ENCODE measurements at regions not wholly inside any gene's neighbourhood (a gene's known extent, or its start where the extent isn't known, plus 50 kb on each side); places are given as distances from the start of the nearest gene placed in this dataset.

DNA sequence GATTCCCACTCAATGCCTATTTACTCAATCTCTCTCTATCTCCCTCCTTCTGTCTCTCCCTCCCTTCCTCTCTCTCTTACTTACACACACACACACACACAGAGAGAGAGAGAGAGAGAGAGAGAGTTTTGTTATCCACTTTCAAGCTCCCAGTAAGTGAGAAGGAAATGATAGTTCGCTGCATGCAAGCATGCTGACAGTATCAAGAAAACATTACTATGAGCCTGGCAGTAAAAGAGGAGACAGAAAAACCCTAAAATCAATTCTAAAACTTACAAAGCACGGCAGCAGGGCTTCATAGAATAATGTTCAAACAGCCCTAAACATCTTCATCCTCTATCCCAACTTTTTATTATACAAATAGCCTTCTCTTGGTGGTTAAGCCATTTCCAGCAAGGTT, 171.9 kb downstream of the FOXO1 start:
- intact Hi-C loops (cut with DNase I): no loop called here
- Histone ChIP-seq H3K36me3 (no peaks in the 10 kb centered on the region), H3K27ac (no peak overlapping the region), H3K9ac (ENCODE audit: low read depth in 2 of 2, low read length in 2 of 2) (no peak overlapping the region), H3K27me3 (no peaks in the 10 kb centered on the region), H3K4me1 (no peaks in the 10 kb centered on the region), H3K4me3 (no peak overlapping the region), H3K9me3 (no peaks in the 10 kb centered on the region)
- no peak for DNase-seq
- TF ChIP-seq, protein P1, sequence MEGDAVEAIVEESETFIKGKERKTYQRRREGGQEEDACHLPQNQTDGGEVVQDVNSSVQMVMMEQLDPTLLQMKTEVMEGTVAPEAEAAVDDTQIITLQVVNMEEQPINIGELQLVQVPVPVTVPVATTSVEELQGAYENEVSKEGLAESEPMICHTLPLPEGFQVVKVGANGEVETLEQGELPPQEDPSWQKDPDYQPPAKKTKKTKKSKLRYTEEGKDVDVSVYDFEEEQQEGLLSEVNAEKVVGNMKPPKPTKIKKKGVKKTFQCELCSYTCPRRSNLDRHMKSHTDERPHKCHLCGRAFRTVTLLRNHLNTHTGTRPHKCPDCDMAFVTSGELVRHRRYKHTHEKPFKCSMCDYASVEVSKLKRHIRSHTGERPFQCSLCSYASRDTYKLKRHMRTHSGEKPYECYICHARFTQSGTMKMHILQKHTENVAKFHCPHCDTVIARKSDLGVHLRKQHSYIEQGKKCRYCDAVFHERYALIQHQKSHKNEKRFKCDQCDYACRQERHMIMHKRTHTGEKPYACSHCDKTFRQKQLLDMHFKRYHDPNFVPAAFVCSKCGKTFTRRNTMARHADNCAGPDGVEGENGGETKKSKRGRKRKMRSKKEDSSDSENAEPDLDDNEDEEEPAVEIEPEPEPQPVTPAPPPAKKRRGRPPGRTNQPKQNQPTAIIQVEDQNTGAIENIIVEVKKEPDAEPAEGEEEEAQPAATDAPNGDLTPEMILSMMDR (IDR thresholded peaks at IDR 0.05): no peak

DNA sequence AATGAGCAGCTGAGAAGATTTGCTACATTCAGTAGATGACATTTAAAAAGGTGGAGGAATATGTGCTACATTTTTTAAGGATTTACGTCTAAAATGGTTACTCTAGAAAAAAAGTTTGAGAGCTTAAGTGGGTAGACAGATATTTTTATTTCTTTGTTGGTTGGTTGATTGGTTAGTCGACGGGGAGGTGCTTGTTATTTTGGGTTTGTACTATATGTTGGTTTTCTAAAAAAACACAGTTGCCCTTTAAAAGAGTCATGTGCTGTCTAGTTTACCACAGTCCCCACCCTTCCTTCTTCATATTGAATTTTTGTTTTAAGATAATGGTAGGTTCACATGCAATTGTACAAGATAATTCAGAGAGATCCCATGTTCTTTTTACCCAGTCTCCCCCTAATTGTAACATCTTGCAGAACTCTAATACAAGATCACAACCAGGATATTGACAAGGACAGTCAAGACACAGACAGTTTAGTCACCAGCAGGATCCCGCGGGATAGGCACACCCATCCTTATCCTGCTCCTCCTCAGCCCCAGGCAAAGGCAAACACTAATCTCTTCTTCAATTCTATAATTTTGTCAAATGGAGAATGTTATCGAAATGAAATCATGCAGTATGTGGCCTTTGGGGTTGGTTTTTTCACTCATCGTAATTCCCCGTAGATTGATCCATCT, 171.4 kb downstream of the FOXO1 start:
- H3K4me1 ChIP-seq: no peaks in the 10 kb centered on the region
- TF ChIP-seq, protein P1 (IDR thresholded peaks at IDR 0.05): no peak
- H3K27ac ChIP-seq: no peak overlapping the region
- no peaks in the 10 kb centered on the region for H3K36me3 ChIP-seq
- H3K27me3 ChIP-seq: no peaks in the 10 kb centered on the region
- intact Hi-C loops (cut with DNase I): no loop called here
- H3K4me3 ChIP-seq: no peak overlapping the region
- H3K9ac ChIP-seq (ENCODE audit: low read depth in 2 of 2, low read length in 2 of 2): no peak overlapping the region
- DNase-seq: no peak
- no peaks in the 10 kb centered on the region for H3K9me3 ChIP-seq

DNA sequence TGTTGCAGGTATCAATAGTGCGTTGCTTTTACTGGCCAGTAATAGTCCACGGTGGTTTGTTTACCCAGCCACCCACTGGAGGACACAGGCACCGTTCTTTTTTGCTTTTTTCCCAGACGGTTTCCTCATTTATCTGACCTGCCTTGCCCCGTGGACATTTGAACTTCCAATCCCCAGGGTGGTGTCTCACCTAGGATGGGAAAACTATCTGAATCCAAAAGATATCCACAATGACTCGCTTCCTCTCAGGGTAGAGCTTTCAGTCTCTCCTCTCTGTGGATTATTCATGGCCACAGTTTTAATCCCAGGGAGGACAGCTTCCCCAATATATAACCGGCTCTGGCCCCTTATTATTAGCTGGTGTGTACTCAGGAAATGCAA, 170.8 kb downstream of the FOXO1 start:
- Histone ChIP-seq H3K27ac (no peak overlapping the region), H3K4me3 (no peak overlapping the region), H3K9ac (ENCODE audit: low read depth in 2 of 2, low read length in 2 of 2) (no peak overlapping the region), H3K36me3 (no peaks in the 10 kb centered on the region), H3K9me3 (no peaks in the 10 kb centered on the region), H3K27me3 (no peaks in the 10 kb centered on the region), H3K4me1 (no peaks in the 10 kb centered on the region)
- intact Hi-C loops (cut with DNase I): no loop called here
- DNase-seq: no peak
- TF ChIP-seq, protein P1 (IDR thresholded peaks at IDR 0.05): no peak

DNA sequence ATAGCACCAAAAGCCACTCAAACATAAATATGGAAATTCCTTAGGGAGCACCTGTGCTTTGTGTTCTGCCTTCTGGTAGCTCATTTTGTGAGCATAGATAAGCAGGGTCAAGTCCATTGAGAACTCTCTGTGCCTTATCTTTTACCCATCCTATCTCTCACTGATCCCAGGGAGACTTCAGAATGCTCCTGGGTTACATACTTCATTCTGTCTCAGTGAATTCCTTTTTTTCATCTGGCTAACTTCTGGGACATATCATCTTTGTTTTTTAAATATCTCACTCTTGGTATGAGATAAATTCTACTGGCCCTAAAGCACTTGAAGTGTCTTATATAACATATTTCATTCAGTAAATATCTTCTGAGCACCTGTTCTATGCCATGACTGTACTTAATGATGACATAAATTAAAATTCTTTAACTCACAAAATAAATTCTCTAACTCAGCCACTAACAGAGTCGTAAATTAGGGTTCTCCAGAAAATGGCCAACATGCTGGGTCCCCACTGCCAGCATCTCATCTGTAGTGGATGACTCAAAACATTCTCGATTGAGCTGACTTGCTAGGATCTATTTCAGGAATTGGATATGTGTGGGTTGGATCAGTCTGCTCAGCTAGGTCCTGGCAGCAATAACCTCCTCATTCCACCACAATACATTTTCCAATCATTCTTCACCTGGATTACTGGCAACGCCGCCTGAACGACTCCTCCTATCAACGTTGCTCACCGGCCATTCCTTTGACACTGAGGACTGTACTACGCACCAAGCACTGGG, 170.2 kb downstream of the FOXO1 start:
- Histone ChIP-seq H3K27me3 (no peaks in the 10 kb centered on the region), H3K9ac (ENCODE audit: low read depth in 2 of 2, low read length in 2 of 2) (no peak overlapping the region), H3K4me3 (no peak overlapping the region), H3K4me1 (no peaks in the 10 kb centered on the region), H3K36me3 (no peaks in the 10 kb centered on the region), H3K9me3 (no peaks in the 10 kb centered on the region), H3K27ac (no peak overlapping the region)
- TF ChIP-seq, protein P1 (IDR thresholded peaks at IDR 0.05): no peak
- no peak for DNase-seq
- intact Hi-C loops (cut with DNase I): no loop called here

DNA sequence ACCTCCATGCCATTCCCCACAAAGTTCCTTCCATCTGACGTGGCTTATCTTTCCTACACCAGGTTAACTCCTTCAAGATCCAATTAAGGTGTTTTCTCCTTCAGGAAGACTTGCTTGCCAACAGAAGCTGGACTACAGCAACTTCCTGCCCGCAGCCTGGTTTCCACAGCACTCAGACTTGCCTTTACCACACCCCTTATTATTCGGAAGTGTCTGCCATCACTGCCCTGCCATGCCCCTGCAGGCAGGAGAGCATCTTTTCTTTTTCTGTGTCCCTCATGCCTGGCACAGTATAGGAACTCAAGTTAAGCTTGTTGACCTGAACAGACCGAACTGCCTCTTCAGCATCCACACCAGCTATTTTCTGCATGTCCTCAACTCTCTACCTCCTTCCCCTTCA, 168.0 kb downstream of the FOXO1 start:
- DNase-seq: no peak
- H3K27ac ChIP-seq: no peak overlapping the region
- no peaks in the 10 kb centered on the region for H3K36me3 ChIP-seq
- no peaks in the 10 kb centered on the region for H3K9me3 ChIP-seq
- H3K4me3 ChIP-seq: no peak overlapping the region
- intact Hi-C loops (cut with DNase I): no loop called here
- H3K9ac ChIP-seq (ENCODE audit: low read depth in 2 of 2, low read length in 2 of 2): no peak overlapping the region
- no peaks in the 10 kb centered on the region for H3K27me3 ChIP-seq
- TF ChIP-seq, protein P1 (IDR thresholded peaks at IDR 0.05): no peak
- no peaks in the 10 kb centered on the region for H3K4me1 ChIP-seq

All from colonic mucosa (tissue), 4 donors.